Gastrocnemius medialis (tissue), 4 donors: ENCODE measurements at regions not wholly inside any gene's neighbourhood (a gene's known extent, or its start where the extent isn't known, plus 50 kb on each side); places are given as distances from the start of the nearest gene placed in this dataset.

Experiments
- ATAC-seq, 2 donors: fragments of 150-250 bp; one replicate each; pipeline ENCODE4 v1.9.1; 2016
- DNase-seq, 2 donors: peaks; one replicate each; pipeline ENCODE4 v3.0.0-alpha.2; 2019
- H3K27ac ChIP-seq, 4 donors: fragments of 200-600 bp; sonication (generic); 1 replicate in 1 of 4; 2 replicates in 3 of 4; pipeline ENCODE4 v1.5.1; 2016 to 2018; ENCODE audit warnings: mild to moderate bottlenecking in 2 of 4, moderate library complexity in 1 of 4
- H3K27me3 ChIP-seq, 3 donors: fragments of 200-600 bp; sonication (generic) in 2 of 3; 1 replicate in 1 of 3; 2 replicates in 2 of 3; pipeline versions ENCODE4 v1.5.1 to v1.6.0; 2016 to 2019; ENCODE audit warnings: mild to moderate bottlenecking in 1 of 3, moderate library complexity in 1 of 3
- H3K36me3 ChIP-seq, 2 donors: fragments of 200-600 bp; sonication (generic) in 1 of 2; one replicate each; pipeline ENCODE4 v1.5.1; 2017 to 2018
- H3K4me1 ChIP-seq, 2 donors: fragments of 200-600 bp; sonication (generic) in 1 of 2; one replicate each; pipeline ENCODE4 v1.5.1; 2016 to 2017; ENCODE audit warnings: mild to moderate bottlenecking in 2 of 2
- H3K4me3 ChIP-seq, 4 donors: fragments of 200-600 bp; sonication (generic) in 3 of 4; 1 replicate in 1 of 4; 2 replicates in 3 of 4; pipeline ENCODE4 v1.5.1; 2016 to 2019; ENCODE audit warnings: mild to moderate bottlenecking in 2 of 4
- H3K9me3 ChIP-seq, 3 donors: fragments of 200-600 bp; sonication (generic) in 2 of 3; 1 replicate in 1 of 3; 2 replicates in 2 of 3; pipeline ENCODE4 v1.5.1; 2016 to 2019
- CTCF ChIP-seq, 5 experiments: fragments of 450-650 bp in 3 of 5; fragments of 200-600 bp in 2 of 5; sonication (generic) in 2 of 5; IDR thresholded peaks in 4 of 5; conservative IDR thresholded peaks in 1 of 5; 1 replicate in 4 of 5; 2 replicates in 1 of 5; pipeline ENCODE4 v1.5.1; 2016 to 2019; ENCODE audit warnings: antibody characterized with exemption in 5 of 5, mild to moderate bottlenecking in 3 of 5, moderate library complexity in 3 of 5
- POLR2A ChIP-seq, 2 donors: fragments of 450-650 bp; IDR thresholded peaks; one replicate each; pipeline ENCODE4 v1.6.1; 2017; ENCODE audit warnings: antibody characterized with exemption in 2 of 2, mild to moderate bottlenecking in 2 of 2, moderate library complexity in 2 of 2
- in situ Hi-C, 4 donors: fragments of 200-750 bp; cut with MboI; loops; one replicate each; pipeline versions ENCODE4 v1.15.0 to v1.8.0; 2017; ENCODE audit warnings: low sequenced_read_pairs in 4 of 4
- intact Hi-C: fragments of 100-400 bp; cut with DNase I; formaldehyde crosslinking; loops from one replicate; pipeline ENCODE4 v1.15.1; 2023; ENCODE audit warnings: low total_unique reads

GRCh38 chrX:138408101-138408500 is 303.4 kb downstream of the FGF13 start:
- intact Hi-C loops: no loop called here
- H3K9me3 ChIP-seq: no peaks in the 10 kb centered on the region

GRCh38 chrX:138411048-138411447 is 300.5 kb downstream of the FGF13 start:
- in situ Hi-C loops: no loop called here
- H3K36me3 ChIP-seq: no peaks in the 10 kb centered on the region
- TF ChIP-seq CTCF (IDR thresholded peaks at IDR 0.05 in 4 of 5, conservative IDR thresholded peaks at IDR 0.05 in 1 of 5) (no peak), POLR2A (IDR thresholded peaks at IDR 0.05) (no peak)
- no peaks in the 10 kb centered on the region for H3K9me3 ChIP-seq
- no peaks in the 10 kb centered on the region for H3K4me1 ChIP-seq
- H3K27ac ChIP-seq: no peak overlapping the region
- no peak overlapping the region for H3K4me3 ChIP-seq
- no peaks in the 10 kb centered on the region for H3K27me3 ChIP-seq
- intact Hi-C loops: no loop called here
- ATAC-seq (no peak), DNase-seq (no peak)

More at GRCh38 chrX:138408101-138408500, 303.4 kb downstream of the FGF13 start:
- H3K27ac ChIP-seq: no peak overlapping the region
- DNase-seq (no peak), ATAC-seq (no peak)
- TF ChIP-seq CTCF (IDR thresholded peaks at IDR 0.05 in 4 of 5, conservative IDR thresholded peaks at IDR 0.05 in 1 of 5): no peak
- no peak for TF ChIP-seq POLR2A (IDR thresholded peaks at IDR 0.05)
- in situ Hi-C loops: no loop called here
- H3K36me3 ChIP-seq: no peaks in the 10 kb centered on the region
- no peaks in the 10 kb centered on the region for H3K4me1 ChIP-seq
- no peaks in the 10 kb centered on the region for H3K27me3 ChIP-seq
- no peak overlapping the region for H3K4me3 ChIP-seq
